Muscle of back (tissue), 3 donors: ENCODE measurements at regions not wholly inside any gene's neighbourhood (a gene's known extent, or its start where the extent isn't known, plus 50 kb on each side); places are given as distances from the start of the nearest gene placed in this dataset.

Experiments
- DNase-seq, 3 donors: peaks; one replicate each; pipeline versions ENCODE4 v3.0.0 to v3.0.0-alpha.2; 2013

DNA sequence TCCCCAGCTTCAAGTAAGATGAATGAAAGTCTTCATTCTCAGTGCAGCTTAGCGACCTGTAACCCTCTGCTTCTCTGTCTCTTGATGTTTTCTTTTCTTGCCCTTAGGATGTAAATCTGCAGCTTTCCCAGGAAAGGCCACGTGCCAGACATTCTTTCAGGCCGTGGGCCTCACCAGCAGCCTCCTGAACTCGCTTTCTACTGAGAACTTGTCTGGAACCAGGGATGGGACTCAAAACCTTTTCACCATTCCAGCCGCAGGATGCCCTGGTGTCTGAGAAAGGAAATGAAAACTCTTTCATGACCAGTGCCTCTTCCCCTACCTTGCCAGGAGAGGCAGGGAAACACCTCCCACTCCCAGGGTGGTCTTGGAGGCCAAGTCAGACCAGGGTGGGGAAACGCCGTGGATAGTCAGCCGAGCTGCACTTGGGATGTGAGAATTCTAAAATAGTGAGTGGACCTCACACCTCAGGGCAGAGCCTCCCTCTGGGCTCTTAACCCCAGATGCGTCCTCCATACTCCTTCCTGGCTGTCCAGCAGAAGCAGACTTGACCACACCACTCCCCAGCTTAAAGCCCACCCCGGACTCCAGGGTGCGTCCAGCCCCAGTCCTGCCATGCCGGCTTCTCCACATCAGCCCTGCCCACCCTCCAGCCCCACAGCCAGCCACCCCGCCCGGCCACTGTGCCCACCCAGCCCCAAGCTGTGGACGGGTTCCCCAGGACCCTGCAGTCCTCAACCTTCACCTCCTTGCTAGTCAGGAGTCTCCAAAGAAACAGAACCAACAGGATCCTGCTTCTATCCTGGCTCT lies 115.5 kb downstream of the TWIST2 start:
- no peak for DNase-seq

DNA sequence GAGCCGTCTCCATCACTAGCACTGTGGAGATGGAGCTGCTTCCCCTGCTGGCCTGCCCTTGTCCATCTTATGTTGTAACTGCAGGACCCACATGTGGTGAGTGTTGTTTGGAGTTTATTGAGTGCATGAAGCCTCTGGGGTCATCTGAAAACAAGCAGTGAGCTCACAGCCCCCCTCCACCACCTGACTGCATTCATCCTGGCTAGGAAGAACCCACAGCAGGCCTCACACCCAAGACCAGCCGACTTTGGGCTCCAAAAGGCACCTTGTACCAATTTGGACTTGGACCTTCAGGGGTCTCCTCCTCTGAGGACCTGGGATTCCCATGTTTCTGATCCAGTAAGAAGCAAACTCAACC lies 116.1 kb downstream of the TWIST2 start:
- DNase-seq: no peak

DNA sequence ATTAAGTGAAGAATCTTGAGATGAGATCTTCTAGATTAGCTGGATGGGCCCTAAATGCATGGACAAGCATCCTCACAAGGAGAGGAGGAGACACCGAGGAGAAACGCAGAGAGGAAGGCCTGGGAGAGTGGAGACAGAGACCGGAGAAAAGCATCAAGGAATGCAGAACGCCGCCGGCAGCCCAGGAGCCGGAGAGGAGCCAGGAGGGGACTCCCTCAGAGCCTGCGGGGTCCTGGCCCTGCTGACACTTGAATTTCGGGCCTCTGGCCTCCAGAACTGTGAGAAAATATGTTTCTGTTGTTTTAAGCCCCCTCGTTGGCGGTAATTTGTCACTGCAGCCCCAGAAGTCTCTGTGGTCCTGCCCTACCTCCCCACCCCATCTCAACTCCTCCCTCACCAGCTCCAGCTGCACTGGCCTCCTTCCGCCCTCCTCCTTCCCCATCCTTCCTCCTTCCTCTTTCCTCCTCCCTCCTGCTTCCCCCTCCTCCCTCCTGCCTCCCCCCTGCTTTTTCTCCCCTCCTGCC lies 116.7 kb downstream of the TWIST2 start:
- DNase-seq: no peak

DNA sequence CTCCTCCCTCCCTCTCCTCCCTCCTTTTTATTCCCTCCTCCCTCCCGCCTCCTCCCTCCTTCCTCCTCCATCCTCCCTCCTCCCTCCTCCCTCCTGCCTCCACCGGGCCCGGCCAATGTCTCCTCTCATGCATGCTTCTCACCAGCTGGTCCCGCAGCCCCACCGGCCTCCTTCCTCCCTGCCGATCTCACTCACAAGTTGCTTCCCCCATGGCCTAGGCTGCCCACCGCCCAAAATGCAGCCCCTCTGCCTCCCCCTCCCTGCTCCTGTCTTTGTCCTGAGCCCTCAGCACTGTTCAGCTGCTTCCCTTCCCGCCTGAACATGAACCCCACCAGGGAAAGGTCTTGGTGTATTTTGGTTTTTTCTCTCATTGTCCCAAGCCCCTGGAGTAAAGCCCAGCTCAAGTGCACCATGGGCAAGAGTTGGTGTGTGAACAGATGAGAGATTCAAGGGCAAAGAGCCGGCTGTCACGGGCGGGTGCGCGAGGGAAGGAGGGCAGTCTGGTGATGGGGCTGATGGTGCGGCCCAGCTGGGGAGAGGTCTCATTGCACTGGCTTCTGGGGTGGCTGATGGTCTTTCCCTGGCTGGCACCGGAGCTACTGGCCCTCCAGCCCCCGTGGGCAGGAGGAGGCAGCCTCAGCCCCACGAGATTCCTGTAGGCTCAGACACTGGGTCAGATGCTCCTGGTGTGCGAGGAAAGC lies 117.6 kb downstream of the TWIST2 start:
- DNase-seq: no peak

DNA sequence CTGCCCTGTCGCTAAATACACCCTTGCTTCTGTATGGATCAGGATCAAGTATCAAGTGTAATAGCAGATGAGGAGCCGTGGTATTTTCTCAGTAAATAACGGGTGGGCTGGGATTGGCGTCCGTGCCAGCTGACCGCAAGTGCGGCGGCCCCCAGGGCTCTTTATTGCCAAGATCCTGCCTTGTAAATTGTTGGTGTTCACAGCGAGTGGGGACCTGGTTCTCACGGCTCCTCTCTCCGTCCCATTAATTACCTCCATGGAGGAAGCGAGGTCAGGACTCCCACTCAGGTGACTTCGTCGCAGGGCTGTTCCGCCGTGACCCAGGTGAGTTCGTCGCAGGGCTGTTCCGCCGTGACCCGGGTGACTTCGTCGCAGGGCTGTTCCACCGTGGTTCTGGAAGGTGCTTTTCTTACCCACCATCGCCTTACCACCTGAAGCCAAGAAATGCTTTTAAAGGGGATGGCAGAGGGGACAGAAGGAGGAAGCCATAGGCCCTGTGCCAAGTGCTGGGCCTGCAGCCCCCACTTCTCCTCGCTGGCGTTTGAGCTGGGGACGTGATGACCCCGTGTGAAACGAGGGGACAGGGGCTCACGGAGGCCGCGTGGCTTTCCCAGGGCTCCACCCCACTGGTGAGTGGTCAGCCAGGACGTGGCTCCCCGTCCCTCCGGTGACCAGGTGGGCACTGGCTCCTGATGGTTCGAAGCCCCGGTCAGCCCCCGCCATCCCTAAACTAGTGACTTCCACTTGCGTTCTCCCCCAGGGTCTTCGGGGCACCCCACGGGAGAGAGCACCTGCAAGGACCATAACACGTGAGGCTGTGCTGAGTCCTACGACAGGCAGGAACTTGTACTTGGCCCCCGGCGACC lies 118.4 kb downstream of the TWIST2 start:
- DNase-seq: no peak

DNA sequence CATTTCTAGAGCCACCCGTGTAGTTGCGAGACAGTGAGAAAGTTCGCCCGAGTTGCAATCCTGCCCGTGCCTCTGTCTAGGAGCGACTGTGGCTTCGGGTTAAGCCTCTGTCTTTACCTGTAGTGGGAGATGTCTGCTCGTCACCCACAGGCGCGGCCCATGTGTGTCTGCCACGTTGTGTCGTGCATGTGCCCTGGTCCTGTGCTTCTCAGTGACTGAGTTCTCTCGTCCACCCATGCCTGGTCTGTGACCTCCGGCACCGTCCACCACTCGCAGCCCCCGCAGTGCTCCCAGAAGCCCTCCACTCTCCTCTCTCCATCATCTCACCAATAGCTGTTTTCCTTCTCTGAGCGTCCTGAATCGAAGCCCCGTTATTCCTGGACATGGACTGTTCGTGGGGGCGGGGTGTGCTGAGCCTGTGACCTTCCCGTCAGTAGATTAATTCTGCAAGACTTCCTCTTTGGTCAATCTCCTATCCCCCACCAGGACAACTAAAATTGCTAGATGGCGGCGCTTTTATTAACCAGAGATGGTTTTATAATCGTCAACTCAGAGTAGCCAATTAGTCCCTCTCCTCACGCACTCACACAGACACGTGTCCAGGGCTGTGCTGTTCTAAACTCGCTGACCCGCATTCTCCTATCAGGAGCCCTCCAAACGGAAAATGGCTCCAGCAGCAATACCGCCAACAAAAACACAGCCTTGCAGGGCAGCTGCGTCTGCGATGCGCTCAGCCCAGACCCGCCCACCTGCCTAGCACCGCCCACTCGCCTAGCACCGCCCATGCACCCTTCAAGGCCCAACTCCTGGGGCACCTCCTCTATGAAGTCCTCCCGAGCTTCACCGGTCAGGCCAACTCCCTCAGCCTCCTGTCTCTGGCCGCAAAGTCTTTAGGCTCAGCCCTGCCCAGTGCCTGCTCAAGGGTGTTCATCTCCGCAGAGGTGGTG lies 119.4 kb downstream of the TWIST2 start:
- no peak for DNase-seq

DNA sequence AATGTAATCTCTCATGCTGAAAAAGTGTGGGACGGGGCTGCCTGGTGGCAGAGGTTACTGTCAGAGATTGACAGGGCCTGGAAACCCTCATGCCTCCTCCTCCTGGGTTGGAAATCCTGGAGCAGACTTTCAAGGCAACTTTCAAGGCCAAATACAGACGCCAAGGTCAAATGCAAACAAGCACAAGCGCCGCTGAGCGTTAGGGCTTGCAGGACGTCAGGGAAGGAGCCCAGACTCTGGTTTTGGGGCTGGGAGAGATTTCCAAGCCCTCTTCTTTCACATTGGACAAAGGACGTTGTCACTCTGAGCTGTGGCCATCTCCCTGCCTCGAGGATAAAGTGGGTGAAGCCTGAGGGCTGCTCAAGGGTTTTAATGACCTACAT lies 120.1 kb downstream of the TWIST2 start:
- DNase-seq: no peak

DNA sequence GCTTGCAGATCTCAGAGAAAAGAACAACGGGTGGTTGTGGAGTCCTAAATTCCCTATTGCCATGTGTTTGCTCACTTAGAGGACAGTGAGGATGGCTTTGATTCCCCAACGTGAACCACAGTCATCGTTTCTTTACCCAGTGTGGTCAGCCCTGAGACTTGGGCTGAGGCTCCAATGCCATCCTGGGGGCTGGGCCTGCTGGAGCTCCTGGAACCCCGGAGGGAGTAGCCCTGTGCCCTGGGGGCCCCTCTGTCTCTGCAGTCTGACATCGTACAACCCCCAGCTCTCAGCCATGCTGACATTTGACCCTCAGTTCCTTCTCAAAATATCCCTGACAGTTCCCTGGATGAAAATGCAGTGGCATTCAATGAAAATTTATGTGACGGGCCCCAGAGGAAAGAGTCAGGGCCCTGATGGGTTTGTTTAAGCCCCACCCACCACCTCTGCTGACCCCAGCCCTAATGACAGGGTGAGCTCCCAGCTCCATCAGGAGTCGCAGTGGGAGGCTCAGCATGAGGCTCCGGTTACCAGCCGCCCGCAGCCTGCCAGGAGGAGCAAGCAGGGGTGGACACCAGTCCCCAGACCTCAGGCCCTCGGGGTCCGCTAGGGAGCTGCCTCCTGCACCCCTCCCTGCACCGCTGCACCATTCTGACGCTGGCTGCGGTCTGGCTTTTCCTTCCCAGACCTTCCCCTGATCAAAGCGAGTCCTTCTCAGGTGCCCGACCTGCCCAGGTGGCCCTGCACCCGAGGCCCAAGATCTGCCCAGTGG lies 120.9 kb downstream of the TWIST2 start:
- no peak for DNase-seq

DNA sequence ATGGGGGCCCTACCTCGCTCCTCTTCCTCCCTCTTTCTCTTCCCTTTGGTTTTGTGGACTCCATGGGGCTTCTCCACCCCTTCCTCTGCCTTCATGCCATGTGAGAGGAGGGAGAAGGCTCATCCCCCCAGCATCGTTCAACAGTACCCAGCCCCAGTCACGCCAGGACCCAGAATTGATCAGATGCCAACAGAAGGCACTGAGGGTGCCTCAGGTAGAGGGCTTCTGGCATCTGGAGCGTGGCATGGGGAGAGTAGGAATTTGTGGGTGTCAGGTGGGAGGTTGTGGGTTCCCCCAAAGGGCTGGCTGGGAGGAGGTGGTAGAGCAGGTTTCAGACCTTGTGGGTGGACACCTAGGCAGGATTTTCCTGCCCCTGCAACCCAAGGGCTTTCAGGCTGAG lies 122.0 kb downstream of the TWIST2 start:
- DNase-seq: no peak

DNA sequence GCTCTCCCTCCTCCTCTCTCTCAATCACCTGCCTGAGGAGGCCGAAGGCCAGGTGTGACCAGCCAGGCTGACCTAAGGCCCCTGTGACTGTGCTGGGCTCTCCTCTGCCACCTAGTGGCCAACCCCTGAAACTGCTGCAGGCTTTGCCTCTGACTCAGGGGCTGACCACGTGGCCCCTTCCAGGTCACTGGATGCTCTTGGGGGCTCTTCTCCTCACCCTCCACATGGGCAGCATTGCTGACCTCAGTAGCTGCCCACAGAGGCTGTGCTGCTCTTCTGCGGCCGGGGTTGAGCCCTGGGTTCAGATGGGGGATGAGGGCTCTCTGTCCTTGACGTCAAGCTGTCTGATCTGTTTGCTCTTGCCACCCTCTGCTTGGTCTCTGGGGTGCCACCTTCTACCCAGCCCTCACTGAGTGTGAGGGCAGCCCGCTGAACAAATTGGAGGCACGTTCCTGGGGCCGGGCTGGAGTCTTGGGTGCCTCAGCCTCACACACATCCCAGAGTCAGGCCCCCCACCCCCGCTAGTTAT lies 122.7 kb downstream of the TWIST2 start:
- peak in 2 of 3 donors; percentile 44 to 79 for DNase-seq

DNA sequence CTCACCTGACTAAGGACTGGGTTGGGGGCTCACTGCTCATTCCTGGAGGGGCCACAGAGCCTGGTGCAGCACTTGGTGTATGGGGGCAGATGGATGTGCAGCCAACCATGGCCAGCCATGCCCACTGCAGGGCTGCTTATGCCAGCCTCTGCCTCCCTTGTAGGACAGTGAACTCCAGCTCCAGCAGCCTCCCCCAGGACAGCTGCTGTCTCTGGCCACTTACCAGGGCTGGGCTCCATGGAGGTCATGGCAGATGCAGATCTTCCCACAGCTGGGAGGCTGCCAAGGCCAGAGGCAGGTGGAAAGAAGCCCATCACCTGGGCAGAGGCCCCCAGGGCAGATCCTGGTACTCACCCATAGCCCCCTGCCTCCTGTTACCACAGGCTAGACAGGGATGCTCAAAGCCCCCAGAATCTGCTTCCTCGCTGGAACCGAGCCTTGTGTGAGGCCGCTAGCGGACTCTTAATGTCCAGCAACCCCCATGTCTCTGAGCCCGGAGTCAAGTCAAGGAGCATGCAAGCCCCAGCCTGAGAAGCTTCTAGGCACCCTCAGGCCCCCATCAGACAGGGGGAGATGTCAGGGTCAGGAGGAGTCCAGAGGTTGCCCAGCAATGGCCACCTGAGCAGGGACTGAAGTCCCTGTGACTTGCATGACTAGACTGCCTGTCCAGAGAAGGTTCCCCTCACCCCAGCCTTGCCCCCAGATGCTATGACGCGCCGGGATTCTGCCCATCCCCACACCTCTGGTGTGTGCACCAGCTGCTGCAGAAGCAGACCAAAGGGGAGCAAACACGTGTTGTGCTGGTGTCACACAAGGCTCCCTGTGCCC lies 123.6 kb downstream of the TWIST2 start:
- no peak for DNase-seq

DNA sequence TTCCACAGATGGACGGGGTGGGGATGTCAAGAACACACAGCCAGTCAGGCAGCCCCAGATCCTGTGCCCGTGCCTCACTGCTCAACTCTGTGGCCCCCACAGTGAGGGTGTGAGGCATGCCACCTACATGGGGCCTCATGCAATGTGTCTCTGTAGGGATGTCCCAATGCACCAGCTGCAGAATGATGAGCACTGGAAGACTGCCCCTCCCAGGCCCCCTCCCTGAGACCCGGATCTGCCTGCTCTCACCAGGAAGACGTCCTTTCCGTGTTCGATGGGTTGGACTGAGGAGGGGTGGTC lies 124.2 kb downstream of the TWIST2 start:
- no peak for DNase-seq

DNA sequence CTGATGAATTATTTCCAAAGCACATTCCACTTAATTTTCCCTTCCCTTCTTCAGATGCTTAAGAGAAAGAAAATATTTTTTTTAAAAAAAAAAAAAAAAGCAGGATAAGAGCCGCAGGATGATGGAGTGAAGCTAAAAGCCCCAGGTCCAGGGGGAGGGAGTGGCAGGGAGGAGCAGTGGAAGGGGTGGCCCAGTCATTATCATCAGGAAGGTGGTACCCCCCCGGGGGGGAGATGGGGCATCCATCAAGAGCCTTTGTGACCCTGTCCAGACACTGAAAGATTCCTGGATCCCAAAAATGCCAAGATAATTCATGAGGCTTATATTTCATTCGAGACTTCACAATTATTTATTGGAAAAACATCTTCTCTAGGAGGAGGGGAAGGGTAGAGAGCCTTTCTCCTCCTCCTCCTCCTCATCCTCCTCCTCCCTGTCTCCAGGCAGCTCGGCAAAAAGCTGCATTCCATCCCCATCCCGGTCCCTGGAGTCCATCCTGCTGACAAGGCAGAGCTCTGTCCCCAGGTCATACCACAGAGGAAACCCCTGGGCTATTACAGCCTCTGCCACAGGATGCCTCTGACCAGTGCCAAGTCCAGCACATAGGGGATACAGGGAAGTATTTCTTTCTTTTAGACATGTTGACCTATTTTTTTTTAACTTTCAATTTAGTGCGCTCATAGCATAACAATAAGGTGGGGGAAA lies 125.3 kb downstream of the TWIST2 start:
- peak in 1 of 3 donors; percentile 56 for DNase-seq

DNA sequence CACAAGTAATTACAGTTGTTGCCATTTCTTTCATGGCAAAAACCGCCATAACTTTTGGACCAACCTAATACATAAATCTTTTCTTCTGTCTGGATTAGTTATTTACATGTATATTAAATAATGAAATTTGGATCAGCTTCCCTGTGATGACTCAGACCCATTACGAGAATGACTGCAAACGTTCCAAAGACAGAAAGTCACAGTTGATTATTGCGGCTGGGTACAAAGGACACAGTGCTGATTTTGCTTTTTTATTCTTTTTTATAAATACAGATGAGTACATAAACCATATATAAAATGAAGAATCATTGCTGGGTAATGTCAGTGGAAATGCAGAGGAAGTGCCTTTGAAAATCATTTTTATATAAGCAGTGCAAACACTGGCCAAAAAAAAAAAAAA lies 126.2 kb downstream of the TWIST2 start:
- DNase-seq: no peak

DNA sequence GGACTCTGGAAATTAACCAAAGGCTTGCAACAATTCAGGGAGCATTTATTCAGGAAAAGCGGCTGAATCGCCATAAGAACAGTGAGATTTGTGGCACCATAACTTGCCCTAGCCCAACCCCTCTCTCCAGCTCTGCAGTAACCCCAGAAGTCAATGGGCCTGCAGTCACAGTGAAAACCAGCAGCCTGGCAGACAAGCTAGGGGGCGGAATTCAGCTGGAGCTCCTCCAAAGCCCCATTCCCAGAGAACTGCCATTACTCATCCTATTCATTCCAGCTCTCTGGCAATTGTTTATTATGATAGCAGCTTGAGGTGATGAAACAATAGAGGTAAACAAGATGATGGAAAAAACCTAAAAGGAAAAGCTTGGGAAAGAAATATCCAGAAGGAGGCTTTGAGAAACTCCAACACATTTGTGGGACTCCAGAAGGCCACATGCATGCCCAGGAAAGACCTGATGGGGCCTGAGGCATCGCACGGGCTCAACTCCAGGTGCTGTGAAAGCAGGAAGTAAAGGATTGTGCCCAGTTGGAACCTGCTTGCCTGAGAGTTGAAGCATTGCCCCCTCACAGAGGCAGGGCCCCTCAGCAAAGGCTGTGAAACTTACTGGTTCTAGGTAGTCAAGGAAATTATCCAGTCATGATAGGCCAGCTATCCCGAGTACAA lies 126.7 kb downstream of the TWIST2 start:
- DNase-seq: peak in 2 of 3 donors; percentile 51 to 72

DNA sequence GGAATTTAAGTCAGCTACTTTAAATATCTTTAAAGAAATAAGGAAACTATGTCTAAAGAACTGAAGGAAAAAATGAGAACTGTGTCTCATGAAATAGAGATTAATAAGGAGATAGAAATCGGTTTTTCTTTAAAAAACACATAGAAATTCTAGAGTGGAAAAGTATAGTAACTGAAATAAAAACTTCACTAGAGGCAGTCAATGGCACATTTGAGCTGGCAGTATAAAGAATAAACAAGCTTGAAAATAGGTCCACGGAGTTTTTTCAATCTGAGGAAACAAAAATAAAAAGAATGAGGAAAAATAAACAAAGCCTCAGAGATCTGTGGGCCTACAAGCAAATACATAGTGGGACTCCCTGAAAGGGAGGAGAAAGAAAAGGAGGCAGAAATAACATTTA lies 127.5 kb downstream of the TWIST2 start:
- DNase-seq: no peak

DNA sequence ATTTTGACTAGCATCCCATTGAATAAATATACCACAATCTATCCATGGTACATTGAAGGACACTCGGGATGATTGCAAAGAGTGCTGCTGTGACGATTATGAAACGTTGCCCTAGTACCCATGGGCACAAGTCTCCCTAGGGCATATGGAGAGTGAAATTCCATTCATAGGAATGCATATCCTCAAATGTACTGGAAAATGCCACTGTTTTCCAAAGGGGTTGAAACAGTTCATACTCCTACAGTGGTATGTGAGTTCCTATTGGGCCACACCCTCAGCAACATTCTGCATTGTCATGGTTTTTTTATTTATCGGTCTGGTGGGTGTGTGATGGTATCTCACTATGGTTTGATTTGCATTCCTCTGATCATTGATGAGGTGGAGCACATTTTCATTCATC lies 130.6 kb downstream of the TWIST2 start:
- no peak for DNase-seq

DNA sequence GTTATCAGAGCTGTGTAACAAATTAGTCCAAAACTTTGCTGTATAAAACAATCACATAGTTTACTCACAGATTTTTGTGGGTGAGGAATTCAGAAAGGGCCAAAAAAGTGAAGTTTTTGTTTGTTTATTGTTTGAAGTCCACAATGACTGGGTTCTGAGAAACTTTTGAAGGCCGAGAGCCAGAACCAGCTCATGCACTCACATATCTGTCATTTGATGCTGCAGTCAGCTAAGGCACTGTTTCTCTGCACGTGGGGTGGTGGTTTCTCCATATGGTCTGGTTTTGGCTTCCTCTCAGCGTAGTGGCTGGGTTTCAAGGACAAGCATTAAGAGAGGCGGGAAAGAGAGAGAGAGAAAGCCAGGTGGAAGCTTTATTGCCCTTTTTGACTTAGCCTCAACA lies 131.8 kb downstream of the TWIST2 start:
- DNase-seq: no peak
